Activated CD8-positive, alpha-beta T cell treated with anti-CD3 and anti-CD28 coated beads for 36 hours (primary cell): ENCODE measurements at regions not wholly inside any gene's neighbourhood (a gene's known extent, or its start where the extent isn't known, plus 50 kb on each side); places are given as distances from the start of the nearest gene placed in this dataset.

Source experiments
- ATAC-seq: fragments of 200-7000 bp; cut with Tn5 transposase; one replicate; pipeline ENCODE4 v1.10.0; 2021; ENCODE audit warnings: mild to moderate bottlenecking, moderate library complexity
- CTCF ChIA-PET: fragments of 350-600 bp; sonication (Branson Sonifier 250); formaldehyde crosslinking; loops from one replicate; lab custom pipeline; 2021; ENCODE audit warnings: antibody characterized with exemption; lab: Charles Lee
- POLR2A ChIA-PET: fragments of 350-600 bp; sonication (Branson Sonifier 250); formaldehyde crosslinking; loops from one replicate; lab custom pipeline; 2021; ENCODE audit warnings: antibody characterized with exemption; lab: Charles Lee
- DNase-seq: peaks from one replicate; pipeline ENCODE4 v3.0.0-alpha.2; 2020
- H3K27ac Mint-ChIP-seq: one replicate; pipeline ENCODE4 v1.8.0; 2021; ENCODE audit warnings: mild to moderate bottlenecking, mixed read lengths
- H3K27me3 Mint-ChIP-seq: one replicate; pipeline ENCODE4 v1.8.0; 2021; ENCODE audit warnings: mixed read lengths
- H3K36me3 Mint-ChIP-seq: one replicate; pipeline ENCODE4 v1.8.0; 2021; ENCODE audit warnings: low read depth, mixed read lengths
- H3K4me1 Mint-ChIP-seq: one replicate; pipeline ENCODE4 v1.8.0; 2021; ENCODE audit warnings: low read depth, mixed read lengths
- H3K4me3 Mint-ChIP-seq: one replicate; pipeline ENCODE4 v1.8.0; 2021; ENCODE audit warnings: mild to moderate bottlenecking, moderate library complexity, mixed read lengths
- H3K9me3 Mint-ChIP-seq: one replicate; pipeline ENCODE4 v1.8.0; 2021; ENCODE audit warnings: mixed read lengths
- intact Hi-C: fragments of 100-400 bp; cut with micrococcal nuclease; formaldehyde crosslinking; loops from one replicate; pipeline ENCODE4 v1.10.0; 2022
- TF ChIP-seq, protein P1 (sequence below): fragments of 200-600 bp; IDR thresholded peaks from one replicate; pipeline ENCODE4 v1.8.0; 2022; ENCODE audit warnings: antibody characterized with exemption, mild to moderate bottlenecking

DNA sequence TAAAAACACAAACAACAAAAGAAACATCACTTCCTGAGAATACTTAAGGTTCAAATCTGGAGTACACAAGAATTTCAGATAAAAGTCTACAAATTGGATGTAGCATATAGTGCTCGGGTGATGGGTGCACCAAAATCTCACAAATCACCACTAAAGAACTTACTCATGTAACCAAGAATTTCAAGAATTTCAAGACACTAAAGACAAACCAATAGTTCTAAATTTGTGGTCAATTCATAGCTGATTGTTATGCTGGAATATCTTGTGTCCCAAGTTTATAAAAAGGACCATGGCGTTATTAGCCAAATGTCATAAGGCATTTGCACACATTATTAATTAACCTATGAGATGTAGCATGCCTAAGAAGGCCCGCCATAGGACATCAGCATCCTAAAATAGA is 1204.1 kb upstream of the AUTS2 start:
- peaks cover 16% of the 10 kb centered on the region for H3K9me3 Mint-ChIP-seq
- no peak overlapping the region for H3K27ac Mint-ChIP-seq
- no peak overlapping the region for H3K4me3 Mint-ChIP-seq
- ChIA-PET CTCF (no interaction called here), POLR2A (no interaction called here)
- no peaks in the 10 kb centered on the region for H3K36me3 Mint-ChIP-seq
- TF ChIP-seq, protein P1, sequence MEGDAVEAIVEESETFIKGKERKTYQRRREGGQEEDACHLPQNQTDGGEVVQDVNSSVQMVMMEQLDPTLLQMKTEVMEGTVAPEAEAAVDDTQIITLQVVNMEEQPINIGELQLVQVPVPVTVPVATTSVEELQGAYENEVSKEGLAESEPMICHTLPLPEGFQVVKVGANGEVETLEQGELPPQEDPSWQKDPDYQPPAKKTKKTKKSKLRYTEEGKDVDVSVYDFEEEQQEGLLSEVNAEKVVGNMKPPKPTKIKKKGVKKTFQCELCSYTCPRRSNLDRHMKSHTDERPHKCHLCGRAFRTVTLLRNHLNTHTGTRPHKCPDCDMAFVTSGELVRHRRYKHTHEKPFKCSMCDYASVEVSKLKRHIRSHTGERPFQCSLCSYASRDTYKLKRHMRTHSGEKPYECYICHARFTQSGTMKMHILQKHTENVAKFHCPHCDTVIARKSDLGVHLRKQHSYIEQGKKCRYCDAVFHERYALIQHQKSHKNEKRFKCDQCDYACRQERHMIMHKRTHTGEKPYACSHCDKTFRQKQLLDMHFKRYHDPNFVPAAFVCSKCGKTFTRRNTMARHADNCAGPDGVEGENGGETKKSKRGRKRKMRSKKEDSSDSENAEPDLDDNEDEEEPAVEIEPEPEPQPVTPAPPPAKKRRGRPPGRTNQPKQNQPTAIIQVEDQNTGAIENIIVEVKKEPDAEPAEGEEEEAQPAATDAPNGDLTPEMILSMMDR: no peak
- no peak for DNase-seq
- no peak for ATAC-seq
- intact Hi-C loops: no loop called here
- no peaks in the 10 kb centered on the region for H3K4me1 Mint-ChIP-seq
- no peaks in the 10 kb centered on the region for H3K27me3 Mint-ChIP-seq

DNA sequence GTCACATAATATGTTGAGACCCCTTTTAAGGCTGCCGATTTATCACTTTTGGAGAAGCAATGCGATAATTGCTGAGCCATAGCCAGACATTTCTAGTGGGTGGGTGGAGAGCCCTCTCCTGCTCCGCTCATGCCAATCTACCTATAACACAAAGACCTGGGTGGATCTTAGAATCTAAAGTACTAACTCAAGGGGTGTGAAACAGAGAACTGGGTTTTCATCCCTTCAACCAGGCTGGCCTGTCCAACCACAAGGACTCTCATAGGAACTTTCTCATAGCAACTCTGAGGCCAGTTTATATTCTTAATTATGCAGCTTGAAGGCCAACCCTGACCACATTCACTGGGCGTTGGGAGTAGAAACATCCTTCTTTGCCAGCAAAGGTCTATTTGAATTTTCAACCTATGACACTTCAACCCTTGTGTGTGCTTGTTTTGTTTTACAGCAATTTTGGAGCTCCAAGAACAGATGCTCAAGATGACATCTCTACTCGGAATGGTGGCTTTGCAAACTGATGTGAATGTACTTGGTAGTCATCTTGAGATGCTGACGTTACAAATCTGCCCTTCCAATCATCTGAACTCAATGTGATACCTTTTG is 1198.2 kb upstream of the AUTS2 start:
- H3K4me1 Mint-ChIP-seq: no peaks in the 10 kb centered on the region
- H3K4me3 Mint-ChIP-seq: no peak overlapping the region
- POLR2A ChIA-PET: no interaction called here

DNA sequence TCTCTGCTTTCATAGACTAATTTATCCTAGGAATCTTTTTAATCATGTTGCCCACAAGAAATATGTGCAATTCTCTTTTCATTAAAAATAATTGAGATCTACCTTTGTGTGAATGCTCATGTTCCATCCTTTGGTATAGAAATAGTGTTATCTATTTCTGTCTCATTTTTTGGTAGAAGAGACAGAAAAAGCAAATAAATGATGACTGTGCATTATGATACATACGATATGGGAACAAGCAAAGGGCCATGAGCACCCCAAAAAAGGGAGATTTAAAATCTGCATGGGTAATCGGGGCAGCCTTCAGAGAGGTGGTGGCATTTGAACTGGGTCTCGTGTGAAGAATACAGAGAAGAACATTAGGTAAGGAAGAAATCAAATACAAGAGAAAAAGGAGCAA is 1197.5 kb upstream of the AUTS2 start:
- intact Hi-C loops: no loop called here
- no peaks in the 10 kb centered on the region for H3K4me1 Mint-ChIP-seq
- TF ChIP-seq, protein P1: no peak
- POLR2A ChIA-PET: no interaction called here
- ATAC-seq (no peak), DNase-seq (no peak)
- H3K4me3 Mint-ChIP-seq: no peak overlapping the region
- CTCF ChIA-PET: no interaction called here
- H3K27me3 Mint-ChIP-seq: no peaks in the 10 kb centered on the region
- H3K36me3 Mint-ChIP-seq: no peaks in the 10 kb centered on the region
- peaks cover 5% of the 10 kb centered on the region for H3K9me3 Mint-ChIP-seq
- no peak overlapping the region for H3K27ac Mint-ChIP-seq

More for the DNA sequence above, 1198.2 kb upstream of the AUTS2 start:
- ATAC-seq (no peak), DNase-seq (no peak)
- H3K27ac Mint-ChIP-seq: no peak overlapping the region
- CTCF ChIA-PET: no interaction called here
- H3K27me3 Mint-ChIP-seq: no peaks in the 10 kb centered on the region
- TF ChIP-seq, protein P1: no peak
- H3K36me3 Mint-ChIP-seq: no peaks in the 10 kb centered on the region
- intact Hi-C loops: no loop called here
- H3K9me3 Mint-ChIP-seq: peaks cover 5% of the 10 kb centered on the region

DNA sequence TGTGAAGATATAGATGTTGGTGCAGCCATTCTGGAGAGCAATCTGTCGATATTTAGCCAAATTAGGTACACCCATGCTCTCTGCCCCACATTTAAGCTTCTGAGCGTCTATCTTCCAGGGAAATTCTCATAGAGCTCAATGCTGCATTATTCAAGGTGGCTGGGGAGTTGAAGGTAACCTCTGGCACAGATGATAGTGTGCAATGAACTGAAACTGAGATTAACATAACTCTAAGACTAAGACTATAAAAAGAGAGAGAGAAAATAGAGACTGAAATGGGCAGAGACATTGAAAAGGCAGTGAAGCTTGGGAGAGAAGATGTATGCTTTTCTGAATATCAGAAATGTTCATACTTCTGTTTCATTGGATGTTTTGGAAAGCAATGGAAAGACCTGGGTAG is 1197.0 kb upstream of the AUTS2 start:
- Mint-ChIP-seq H3K4me1 (no peaks in the 10 kb centered on the region), H3K27me3 (no peaks in the 10 kb centered on the region)
- CTCF ChIA-PET: no interaction called here

DNA sequence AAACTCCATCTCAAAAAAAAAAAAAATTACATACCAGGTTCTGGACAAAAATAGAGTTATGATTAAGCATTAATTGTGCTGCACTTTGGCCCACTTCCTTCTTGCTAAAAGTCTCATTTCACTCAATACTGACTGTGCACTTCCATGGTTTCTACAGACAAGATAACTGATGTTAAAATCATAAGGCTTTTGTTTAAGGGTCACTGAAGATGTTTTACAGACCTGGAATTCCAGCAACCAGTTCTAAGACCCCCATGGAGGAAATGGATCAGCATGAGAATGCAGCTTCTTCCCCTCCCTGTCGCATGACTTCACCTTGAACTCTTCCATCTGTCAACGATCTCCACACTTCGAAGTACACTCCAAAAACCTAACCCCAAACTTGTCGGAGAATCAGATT is 1191.8 kb upstream of the AUTS2 start:
- no peaks in the 10 kb centered on the region for H3K36me3 Mint-ChIP-seq
- H3K4me3 Mint-ChIP-seq: no peak overlapping the region
- CTCF ChIA-PET: no interaction called here
- POLR2A ChIA-PET: no interaction called here
- no peaks in the 10 kb centered on the region for H3K4me1 Mint-ChIP-seq
- intact Hi-C loops: no loop called here
- TF ChIP-seq, protein P1: no peak
- DNase-seq (no peak), ATAC-seq (no peak)
- peaks cover 2% of the 10 kb centered on the region for H3K9me3 Mint-ChIP-seq
- no peaks in the 10 kb centered on the region for H3K27me3 Mint-ChIP-seq
- no peak overlapping the region for H3K27ac Mint-ChIP-seq

More for the DNA sequence above, 1197.0 kb upstream of the AUTS2 start:
- no peak for ATAC-seq
- intact Hi-C loops: no loop called here
- TF ChIP-seq, protein P1: no peak
- H3K9me3 Mint-ChIP-seq: peaks cover 5% of the 10 kb centered on the region
- POLR2A ChIA-PET: no interaction called here
- DNase-seq: no peak
- no peak overlapping the region for H3K27ac Mint-ChIP-seq
- no peaks in the 10 kb centered on the region for H3K36me3 Mint-ChIP-seq
- H3K4me3 Mint-ChIP-seq: no peak overlapping the region
